ENCODE measurements at regions not wholly inside any gene's neighbourhood (a gene's known extent, or its start where the extent isn't known, plus 50 kb on each side); places are given as distances from the start of the nearest gene placed in this dataset.

GRCh38 chr6:122524056-122524455 lies 52.4 kb upstream of the SERINC1 start:
- no peak for FAIRE-seq

DNA sequence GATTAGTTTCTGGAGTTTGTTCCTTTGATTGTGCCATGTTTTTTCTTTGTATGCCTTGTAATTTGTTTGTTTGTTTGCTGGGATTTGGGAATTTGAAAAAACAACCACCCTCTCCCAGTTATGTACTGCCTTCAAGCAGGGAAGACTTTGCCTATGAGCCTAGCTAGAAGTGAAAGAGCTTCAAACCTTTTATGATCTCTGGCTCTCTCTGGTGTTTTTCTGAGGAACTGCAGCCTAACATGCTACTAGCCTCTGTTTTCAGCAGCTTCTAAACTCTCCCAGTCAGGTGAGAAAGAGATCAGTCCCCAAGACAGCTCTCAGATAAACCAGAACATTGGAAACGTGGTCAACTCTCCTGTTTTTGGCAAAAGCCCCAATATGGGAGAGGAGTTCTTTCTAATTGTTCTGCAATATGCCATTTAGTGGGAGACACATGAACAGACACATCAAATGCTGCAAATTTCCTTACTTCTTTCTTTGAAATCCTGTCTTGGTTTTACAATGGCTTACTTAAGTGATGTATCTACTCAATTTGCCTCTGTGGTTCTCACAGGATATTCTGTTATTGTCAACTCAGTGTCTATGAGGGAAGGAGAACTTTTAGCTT lies 58.9 kb upstream of the SERINC1 start:
- peak; percentile 37 for FAIRE-seq

GRCh38 chr6:122548281-122548680 lies 61.9 kb upstream of the PKIB start:
- FAIRE-seq = no peak

GRCh38 chr6:122548820-122549219 lies 61.4 kb upstream of the PKIB start:
- no peak for FAIRE-seq

- FAIRE-seq = no peak
Measured at GRCh38 chr6:122553697-122554096, 56.5 kb upstream of the PKIB start.

DNA sequence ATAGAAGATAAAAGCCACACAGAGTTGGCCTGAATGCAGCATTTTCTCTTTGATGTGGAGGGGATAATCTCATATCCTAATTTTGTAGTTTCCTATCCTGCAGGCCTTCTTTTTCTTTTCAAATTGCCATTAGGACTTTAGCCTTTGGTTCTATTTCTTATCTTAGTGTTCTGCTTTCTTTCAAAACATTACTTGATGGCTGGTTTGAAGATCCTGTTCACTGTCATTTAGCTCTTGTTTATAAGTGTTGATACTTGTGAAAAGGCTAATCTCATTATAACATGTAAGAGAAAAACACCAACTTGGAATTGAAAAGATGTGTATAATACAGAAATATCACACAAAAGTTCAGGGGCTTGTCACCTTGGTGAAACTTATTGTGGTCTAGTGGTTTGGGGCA lies 54.6 kb upstream of the PKIB start:
- FAIRE-seq = no peak

- FAIRE-seq = no peak
Measured at GRCh38 chr6:122558080-122558479, 52.1 kb upstream of the PKIB start.

All from TTC549 (cell line).